ENCODE measurements at regions not wholly inside any gene's neighbourhood (a gene's known extent, or its start where the extent isn't known, plus 50 kb on each side); places are given as distances from the start of the nearest gene placed in this dataset.
"Not testable (repeated sequence)": the region's sequence is repeated elsewhere in the genome, so short reads cannot be mapped to it uniquely, and the experiment has no call there.

- Mint-ChIP-seq H3K27ac (no peak overlapping the region), H3K36me3 (ENCODE audit: low read depth) (no peaks in the 10 kb centered on the region), H3K9me3 (peaks cover 15% of the 10 kb centered on the region), H3K4me3 (no peak overlapping the region), H3K27me3 (no peaks in the 10 kb centered on the region), H3K4me1 (no peaks in the 10 kb centered on the region)
- DNase-seq (no peak), ATAC-seq (no peak)
Observed at GRCh38 chr18:60075477-60075876, 175.7 kb downstream of the PMAIP1 start.

- Mint-ChIP-seq H3K4me1 (no peaks in the 10 kb centered on the region), H3K27ac (no peak overlapping the region), H3K36me3 (ENCODE audit: low read depth) (no peaks in the 10 kb centered on the region), H3K4me3 (no peak overlapping the region), H3K27me3 (no peaks in the 10 kb centered on the region), H3K9me3 (peaks cover 5% of the 10 kb centered on the region)
- ATAC-seq (no peak), DNase-seq (no peak)
Observed at GRCh38 chr18:60070631-60071030, 170.8 kb downstream of the PMAIP1 start.

- H3K4me3 Mint-ChIP-seq, result no peak overlapping the region
- ATAC-seq, result no peak
- H3K4me1 Mint-ChIP-seq, result no peaks in the 10 kb centered on the region
- no peak for DNase-seq
- peaks cover 3% of the 10 kb centered on the region for H3K27me3 Mint-ChIP-seq
- no peaks in the 10 kb centered on the region for H3K36me3 Mint-ChIP-seq (ENCODE audit: low read depth)
- peaks cover 2% of the 10 kb centered on the region for H3K9me3 Mint-ChIP-seq
- no peak overlapping the region for H3K27ac Mint-ChIP-seq
Observed at GRCh38 chr18:60069145-60069544, 169.3 kb downstream of the PMAIP1 start.

- Mint-ChIP-seq H3K9me3 (no peaks in the 10 kb centered on the region), H3K4me3 (no peak overlapping the region), H3K27ac (no peak overlapping the region), H3K36me3 (ENCODE audit: low read depth) (no peaks in the 10 kb centered on the region), H3K4me1 (no peaks in the 10 kb centered on the region), H3K27me3 (peaks cover 4% of the 10 kb centered on the region)
- DNase-seq, result no peak
- no peak for ATAC-seq
Observed at GRCh38 chr18:60067426-60068210, 167.8 kb downstream of the PMAIP1 start.

DNA sequence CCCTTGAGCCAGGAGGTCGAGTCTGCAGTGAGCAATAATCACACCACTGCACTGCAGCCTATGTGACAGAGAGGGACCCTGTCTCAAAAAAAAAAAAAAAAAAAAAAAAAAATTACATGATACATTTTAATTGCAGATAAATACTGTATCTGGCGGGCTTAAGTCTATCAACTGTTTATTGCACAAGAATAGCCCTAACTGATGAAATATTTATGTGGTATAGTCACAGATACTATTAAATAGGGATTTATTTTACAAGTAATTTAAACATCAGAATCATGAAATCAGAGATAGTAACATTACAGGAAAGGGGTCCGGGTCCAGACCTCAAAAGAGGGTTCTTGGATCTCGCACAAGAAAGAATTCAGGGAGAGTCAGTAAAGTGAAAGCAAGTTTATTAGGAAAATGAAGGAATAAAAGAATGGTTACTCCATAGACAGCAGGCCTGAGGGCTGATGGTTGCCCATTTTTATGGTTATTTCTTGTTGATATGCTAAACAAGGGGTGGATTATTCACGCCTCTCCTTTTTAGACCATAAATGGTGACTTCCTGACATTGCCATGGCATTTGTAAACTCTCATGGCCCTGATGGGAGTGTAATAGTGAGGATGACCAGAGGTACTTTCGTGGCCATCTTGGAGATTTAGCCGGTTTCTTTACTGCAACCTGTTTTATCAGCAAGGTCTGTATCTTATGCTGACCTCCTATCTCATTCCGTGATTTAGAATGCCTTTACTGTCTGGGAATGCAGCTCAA lies 166.6 kb downstream of the PMAIP1 start:
- no peaks in the 10 kb centered on the region for H3K9me3 Mint-ChIP-seq
- H3K36me3 Mint-ChIP-seq (ENCODE audit: low read depth), result no peaks in the 10 kb centered on the region
- no peaks in the 10 kb centered on the region for H3K4me1 Mint-ChIP-seq
- peaks cover 4% of the 10 kb centered on the region for H3K27me3 Mint-ChIP-seq
- DNase-seq (no peak), ATAC-seq (no peak)
- no peak overlapping the region for H3K27ac Mint-ChIP-seq
- H3K4me3 Mint-ChIP-seq, result no peak overlapping the region

DNA sequence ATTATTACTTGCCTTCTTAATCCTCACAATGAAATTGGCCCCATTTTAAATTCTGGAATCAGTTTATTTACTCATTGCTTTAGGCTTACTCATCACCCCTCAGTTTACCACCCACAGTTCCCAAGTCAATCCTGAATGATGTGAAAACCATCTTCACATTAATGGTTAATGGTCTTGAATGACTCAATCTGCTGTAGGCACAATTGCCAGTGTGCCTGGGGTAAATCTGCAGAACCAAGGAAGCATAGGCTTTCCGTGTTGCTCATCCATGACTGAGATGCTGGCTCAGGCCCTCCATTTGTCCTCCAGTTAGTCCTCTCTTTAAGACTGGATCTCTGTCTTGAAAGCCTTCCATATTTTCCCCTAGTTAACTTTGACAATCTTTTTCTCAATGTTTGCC lies 164.5 kb downstream of the PMAIP1 start:
- peaks cover 4% of the 10 kb centered on the region for H3K27me3 Mint-ChIP-seq
- no peak overlapping the region for H3K27ac Mint-ChIP-seq
- DNase-seq, result no peak
- H3K36me3 Mint-ChIP-seq (ENCODE audit: low read depth), result no peaks in the 10 kb centered on the region
- ATAC-seq, result no peak
- H3K9me3 Mint-ChIP-seq, result no peaks in the 10 kb centered on the region
- H3K4me3 Mint-ChIP-seq, result no peak overlapping the region
- H3K4me1 Mint-ChIP-seq, result no peaks in the 10 kb centered on the region

GRCh38 chr18:60062831-60063230 lies 163.0 kb downstream of the PMAIP1 start:
- not testable (repeated sequence) for H3K27me3 Mint-ChIP-seq; ATAC-seq; H3K4me3 Mint-ChIP-seq; DNase-seq; H3K9me3 Mint-ChIP-seq; H3K27ac Mint-ChIP-seq; H3K36me3 Mint-ChIP-seq (ENCODE audit: low read depth); H3K4me1 Mint-ChIP-seq

DNA sequence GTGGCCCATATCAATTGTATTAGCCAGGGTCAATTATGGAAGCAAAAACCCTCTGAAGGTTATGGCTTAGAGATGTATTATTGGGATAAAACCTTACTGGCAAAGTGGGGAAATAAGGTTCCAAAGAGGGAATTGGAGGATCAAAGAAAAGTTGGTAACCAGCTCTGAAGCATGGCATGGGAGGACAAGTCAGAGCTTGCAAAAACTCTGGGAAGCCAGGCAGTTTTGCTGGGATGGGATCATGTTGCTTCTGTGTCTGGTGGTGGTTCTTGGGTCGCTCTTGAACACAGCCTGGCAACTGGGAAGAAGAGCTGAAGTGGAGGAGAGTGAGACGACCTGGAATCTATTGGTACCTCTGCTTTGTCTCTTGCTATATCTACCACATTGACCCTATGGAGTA lies 162.6 kb downstream of the PMAIP1 start:
- no peaks in the 10 kb centered on the region for H3K9me3 Mint-ChIP-seq
- H3K27me3 Mint-ChIP-seq, result peaks cover 4% of the 10 kb centered on the region
- no peaks in the 10 kb centered on the region for H3K4me1 Mint-ChIP-seq
- H3K4me3 Mint-ChIP-seq, result no peak overlapping the region
- H3K27ac Mint-ChIP-seq, result no peak overlapping the region
- DNase-seq (no peak), ATAC-seq (no peak)
- no peaks in the 10 kb centered on the region for H3K36me3 Mint-ChIP-seq (ENCODE audit: low read depth)

DNA sequence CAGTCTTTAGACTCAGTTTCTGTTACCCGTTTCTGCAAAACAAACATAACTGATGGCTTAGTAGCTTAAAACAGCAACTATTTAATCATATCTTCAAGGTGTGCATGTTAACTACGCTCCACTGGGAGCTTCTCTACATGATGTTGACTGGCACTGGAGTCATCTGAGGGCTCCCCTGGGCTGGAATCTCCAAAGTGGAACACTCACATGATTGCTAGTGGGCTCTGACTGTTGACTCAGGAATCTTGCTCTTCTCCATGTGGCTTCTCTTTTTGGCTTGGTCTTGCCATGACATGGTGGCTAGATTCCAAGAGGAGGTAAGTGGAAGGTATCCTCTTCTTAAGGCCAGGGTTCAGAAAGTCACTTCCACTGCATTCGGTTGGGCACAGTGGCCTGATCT lies 160.8 kb downstream of the PMAIP1 start:
- no peaks in the 10 kb centered on the region for H3K9me3 Mint-ChIP-seq
- no peak overlapping the region for H3K4me3 Mint-ChIP-seq
- H3K27me3 Mint-ChIP-seq, result peaks cover 4% of the 10 kb centered on the region
- DNase-seq (no peak), ATAC-seq (no peak)
- no peak overlapping the region for H3K27ac Mint-ChIP-seq
- no peaks in the 10 kb centered on the region for H3K4me1 Mint-ChIP-seq
- H3K36me3 Mint-ChIP-seq (ENCODE audit: low read depth), result no peaks in the 10 kb centered on the region

DNA sequence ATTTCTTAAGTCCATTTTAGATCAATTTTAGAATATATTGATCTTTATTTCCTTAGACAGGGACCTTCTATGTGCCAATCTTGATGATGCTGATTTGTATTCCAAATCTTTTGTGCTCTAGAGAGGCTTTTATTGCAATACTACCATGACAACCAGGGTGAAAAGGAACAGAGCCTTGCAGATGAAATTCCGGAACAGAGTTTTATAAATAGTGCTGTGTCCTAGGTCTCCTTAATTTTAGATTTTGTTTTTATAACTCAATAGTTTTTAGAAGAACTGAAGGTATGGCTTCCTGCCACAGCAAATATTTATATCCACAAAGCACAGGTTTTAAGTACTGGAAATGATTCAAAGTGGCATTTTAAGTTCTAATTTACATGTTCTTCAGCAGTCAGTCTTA lies 160.2 kb downstream of the PMAIP1 start:
- Mint-ChIP-seq H3K27me3 (peaks cover 4% of the 10 kb centered on the region), H3K4me1 (no peaks in the 10 kb centered on the region), H3K4me3 (no peak overlapping the region), H3K9me3 (no peaks in the 10 kb centered on the region), H3K36me3 (ENCODE audit: low read depth) (no peaks in the 10 kb centered on the region), H3K27ac (no peak overlapping the region)
- ATAC-seq (no peak), DNase-seq (no peak)

DNA sequence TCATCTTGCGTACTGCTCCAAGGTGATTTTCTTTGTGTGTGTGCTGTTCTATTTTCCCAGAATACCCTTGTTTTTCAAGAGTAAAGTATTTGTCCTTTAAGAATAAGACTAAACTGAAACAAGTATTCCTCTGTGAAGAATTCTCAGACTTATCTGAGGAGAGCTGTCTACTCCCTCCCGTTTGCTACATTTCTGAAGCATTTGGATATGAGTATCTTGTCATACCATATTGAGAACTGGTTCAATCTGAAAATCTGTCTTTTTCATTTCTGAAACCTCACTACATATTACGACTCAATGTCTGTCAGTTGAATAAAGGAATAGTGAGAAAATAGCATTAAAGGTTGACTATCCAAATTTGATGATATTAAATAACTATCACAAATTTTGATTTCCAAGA lies 159.4 kb downstream of the PMAIP1 start:
- DNase-seq, result no peak
- no peak overlapping the region for H3K27ac Mint-ChIP-seq
- no peak overlapping the region for H3K4me3 Mint-ChIP-seq
- no peaks in the 10 kb centered on the region for H3K4me1 Mint-ChIP-seq
- no peaks in the 10 kb centered on the region for H3K9me3 Mint-ChIP-seq
- H3K36me3 Mint-ChIP-seq (ENCODE audit: low read depth), result no peaks in the 10 kb centered on the region
- peaks cover 2% of the 10 kb centered on the region for H3K27me3 Mint-ChIP-seq
- no peak for ATAC-seq

DNA sequence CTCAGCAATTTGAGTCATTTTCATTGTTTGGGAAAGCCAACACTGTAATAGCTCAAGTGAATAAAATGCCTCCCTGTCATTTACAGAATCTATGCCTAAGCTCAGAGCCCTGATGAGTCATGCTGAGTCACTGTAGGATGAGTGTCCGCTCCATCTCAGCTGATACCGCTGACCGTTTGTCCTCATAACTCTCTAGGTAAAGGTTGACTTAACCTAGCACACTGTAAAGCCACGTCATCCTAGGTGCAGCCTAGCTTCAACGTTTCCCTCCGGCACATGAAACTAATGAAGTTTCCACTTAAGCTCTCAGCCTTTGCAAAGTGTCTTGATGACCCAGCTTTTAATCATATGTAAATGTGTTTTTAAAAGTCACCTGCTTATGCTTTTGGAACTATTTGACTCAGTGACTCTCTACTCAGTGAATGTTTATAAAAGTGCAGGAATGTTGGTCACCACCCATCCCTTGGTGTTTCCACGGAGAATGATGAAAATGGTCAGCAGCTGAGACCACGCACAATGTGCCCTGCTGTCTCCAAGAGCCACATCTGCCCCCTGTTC lies 154.0 kb downstream of the PMAIP1 start:
- Mint-ChIP-seq H3K27ac (no peak overlapping the region), H3K4me1 (no peaks in the 10 kb centered on the region), H3K36me3 (ENCODE audit: low read depth) (no peaks in the 10 kb centered on the region), H3K9me3 (peaks cover 4% of the 10 kb centered on the region), H3K4me3 (no peak overlapping the region), H3K27me3 (no peaks in the 10 kb centered on the region)
- ATAC-seq, result no peak
- DNase-seq, result no peak

GRCh38 chr18:60050821-60051220 lies 151.0 kb downstream of the PMAIP1 start:
- no peak for DNase-seq
- no peaks in the 10 kb centered on the region for H3K4me1 Mint-ChIP-seq
- ATAC-seq, result no peak
- peaks cover 4% of the 10 kb centered on the region for H3K9me3 Mint-ChIP-seq
- H3K27ac Mint-ChIP-seq, result no peak overlapping the region
- H3K36me3 Mint-ChIP-seq (ENCODE audit: low read depth), result no peaks in the 10 kb centered on the region
- H3K4me3 Mint-ChIP-seq, result no peak overlapping the region
- H3K27me3 Mint-ChIP-seq, result no peaks in the 10 kb centered on the region

- Mint-ChIP-seq H3K4me3 (no peak overlapping the region), H3K4me1 (no peaks in the 10 kb centered on the region), H3K36me3 (ENCODE audit: low read depth) (no peaks in the 10 kb centered on the region), H3K27me3 (no peaks in the 10 kb centered on the region), H3K9me3 (peaks cover 4% of the 10 kb centered on the region), H3K27ac (no peak overlapping the region)
- no peak for DNase-seq
- ATAC-seq, result no peak
Observed at GRCh38 chr18:60049172-60049571, 149.4 kb downstream of the PMAIP1 start.

DNA sequence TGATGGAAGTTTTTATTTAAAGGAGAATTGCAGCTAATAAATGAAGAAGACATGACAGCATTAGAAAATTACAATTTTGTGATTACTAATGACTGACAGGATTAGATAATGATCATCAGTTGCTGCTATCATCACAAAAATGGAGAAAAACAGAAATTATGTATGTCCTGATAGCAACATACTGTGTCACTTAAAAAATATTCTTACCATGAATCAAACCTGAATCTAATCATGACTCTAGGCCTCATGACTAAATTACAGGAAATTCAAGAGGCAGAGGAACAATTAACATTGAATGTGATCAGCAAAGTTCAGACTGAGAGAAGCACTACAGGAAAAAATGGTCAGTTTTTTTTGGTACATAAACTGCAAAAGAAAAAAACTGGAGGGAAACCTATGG lies 147.8 kb downstream of the PMAIP1 start:
- H3K27ac Mint-ChIP-seq, result no peak overlapping the region
- DNase-seq (no peak), ATAC-seq (no peak)
- peaks cover 4% of the 10 kb centered on the region for H3K9me3 Mint-ChIP-seq
- H3K4me1 Mint-ChIP-seq, result no peaks in the 10 kb centered on the region
- no peaks in the 10 kb centered on the region for H3K36me3 Mint-ChIP-seq (ENCODE audit: low read depth)
- no peak overlapping the region for H3K4me3 Mint-ChIP-seq
- no peaks in the 10 kb centered on the region for H3K27me3 Mint-ChIP-seq
